Stimulated activated CD4-positive, alpha-beta T cell treated with anti-CD3 and anti-CD28 coated beads, TNF-alpha, amount 100 ng/mL, for 1 hour (primary cell): ENCODE measurements at regions not wholly inside any gene's neighbourhood (a gene's known extent, or its start where the extent isn't known, plus 50 kb on each side); places are given as distances from the start of the nearest gene placed in this dataset.

ENCODE experiments used
- DNase-seq, 3 donors: peaks; one replicate each; pipeline ENCODE4 v3.0.0-alpha.2; 2020; ENCODE audit warnings: low read depth in 3 of 3, low spot score in 1 of 3

DNA sequence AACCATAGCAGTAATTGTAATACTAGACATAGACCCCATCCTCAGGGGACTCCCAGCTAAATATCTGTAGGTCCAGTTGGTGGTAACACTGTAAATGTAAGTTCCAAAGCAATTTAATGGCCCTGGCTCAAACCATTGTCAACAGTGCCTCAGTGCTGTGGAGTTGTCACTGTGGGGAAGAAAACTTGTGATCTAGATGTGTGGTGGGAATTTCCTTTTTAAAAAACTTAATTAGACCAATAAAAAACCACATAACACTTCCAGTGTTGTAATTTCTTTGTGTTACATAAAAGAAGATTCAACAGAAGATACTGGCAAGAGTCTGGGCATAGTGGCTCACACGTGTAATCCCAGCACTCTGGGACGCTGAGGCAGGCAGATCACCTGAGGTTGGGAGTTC, 138.6 kb upstream of the UMPS start:
- DNase-seq = no peak

DNA sequence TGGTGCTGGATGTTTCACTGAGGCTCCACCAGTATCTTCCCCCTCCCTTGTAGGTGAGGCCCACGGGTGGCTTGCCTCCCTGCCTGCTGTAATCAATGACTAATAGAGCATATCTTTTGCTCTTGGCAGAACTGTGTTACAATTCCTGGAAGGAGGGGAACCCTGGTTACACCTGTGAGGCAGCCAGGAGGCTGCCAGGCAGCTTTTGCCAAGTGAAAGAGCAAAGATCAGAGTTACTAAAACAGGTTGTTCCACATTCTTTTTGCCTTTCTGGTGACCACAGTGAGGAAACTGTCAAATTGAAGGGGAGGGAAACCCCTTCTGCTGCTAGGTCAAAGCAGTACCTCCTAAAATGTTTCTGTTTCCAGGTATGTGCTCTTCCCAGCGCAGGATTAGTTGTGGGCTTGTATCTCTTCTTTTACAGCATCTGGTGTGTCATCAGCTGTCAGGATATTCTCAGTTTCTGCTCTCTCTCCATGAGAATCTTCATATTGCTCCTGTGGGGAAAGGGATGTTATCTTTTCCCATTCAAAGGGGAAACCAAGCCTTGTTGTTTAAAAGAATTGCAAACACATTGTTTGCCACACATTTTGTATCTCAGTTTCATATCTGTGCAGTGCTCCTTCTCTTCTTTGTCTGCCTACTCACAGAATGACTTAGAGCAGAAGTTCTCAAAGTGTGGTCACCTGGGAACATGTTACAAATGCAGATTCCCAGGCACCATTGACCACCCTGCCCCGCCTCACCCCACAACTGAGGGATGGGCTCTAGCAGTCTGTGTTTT, 137.4 kb upstream of the UMPS start:
- DNase-seq = no peak

DNA sequence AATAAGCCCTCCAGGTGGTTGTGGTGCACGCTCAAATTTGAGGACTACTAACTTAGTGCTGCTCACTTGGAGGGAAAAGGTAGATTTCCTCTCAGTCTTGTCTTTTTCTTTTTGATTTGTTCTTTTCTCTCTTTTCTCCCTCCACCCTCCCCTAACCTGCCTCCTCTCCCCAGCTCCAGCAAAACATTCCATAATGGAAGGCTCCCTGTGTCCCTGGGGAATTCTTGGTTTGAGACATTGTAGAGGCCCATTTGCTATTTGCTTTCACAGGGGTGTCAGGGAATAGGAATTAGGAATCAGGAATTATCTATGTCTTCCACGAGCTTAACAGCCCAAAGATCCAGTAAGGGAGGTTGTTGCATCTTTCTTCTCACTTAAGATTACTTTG, 136.8 kb upstream of the UMPS start:
- DNase-seq = no peak

GRCh38 chr3:124594581-124594980, 135.7 kb upstream of the UMPS start:
- no peak for DNase-seq

GRCh38 chr3:124597273-124597672, 133.0 kb upstream of the UMPS start:
- DNase-seq = no peak

DNA sequence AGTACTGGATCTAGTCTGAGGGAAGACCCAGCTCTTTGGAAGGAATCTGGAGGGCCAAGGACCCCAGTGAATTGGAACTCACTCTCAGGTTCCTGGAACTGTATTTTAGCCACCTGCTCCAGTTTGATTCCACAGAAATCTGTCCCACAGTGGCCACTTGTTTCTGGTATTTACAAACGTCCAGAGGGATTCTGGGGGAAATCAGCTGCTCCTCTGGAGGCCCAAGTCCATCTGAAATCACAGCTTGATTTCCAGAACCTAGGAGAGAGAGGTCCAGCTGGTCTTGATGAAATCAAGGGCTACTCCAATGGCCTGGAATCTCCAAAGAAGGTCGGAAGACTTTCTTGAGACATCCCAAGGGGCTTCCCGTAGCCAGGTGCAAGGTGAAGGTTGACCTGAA, 132.3 kb upstream of the UMPS start:
- no peak for DNase-seq

DNA sequence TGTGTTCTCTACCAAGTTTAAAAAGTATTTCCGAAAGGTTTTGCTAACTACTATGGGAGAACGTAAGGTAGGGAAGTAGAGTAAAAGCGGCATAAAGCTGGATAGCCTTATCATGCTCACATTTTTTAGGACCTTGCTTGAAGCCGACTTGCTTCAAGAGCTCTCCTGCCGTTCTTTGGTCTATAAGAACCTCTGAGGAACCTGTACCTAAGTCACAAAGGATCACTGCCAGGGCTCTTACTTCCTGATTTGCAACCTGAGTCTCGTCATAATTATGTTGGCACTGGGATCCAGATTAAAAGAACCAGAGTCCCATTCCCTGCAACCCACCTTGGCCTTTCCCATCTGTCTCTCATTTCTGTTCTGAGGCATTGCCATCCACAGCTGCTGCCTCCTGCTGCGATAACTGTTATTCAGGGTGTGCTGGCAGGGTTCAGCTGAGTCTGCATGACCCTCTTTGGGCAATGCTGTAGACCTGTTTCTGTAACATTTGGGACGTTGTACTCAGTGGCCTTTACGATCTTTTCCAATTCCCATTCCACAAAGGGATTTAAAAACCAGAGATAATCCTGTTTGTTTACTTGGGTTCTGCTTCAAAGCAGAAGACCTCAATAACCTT, 131.0 kb upstream of the UMPS start:
- no peak for DNase-seq

- DNase-seq = no peak
Measured at GRCh38 chr3:124599779-124600693, 130.2 kb upstream of the UMPS start.

DNA sequence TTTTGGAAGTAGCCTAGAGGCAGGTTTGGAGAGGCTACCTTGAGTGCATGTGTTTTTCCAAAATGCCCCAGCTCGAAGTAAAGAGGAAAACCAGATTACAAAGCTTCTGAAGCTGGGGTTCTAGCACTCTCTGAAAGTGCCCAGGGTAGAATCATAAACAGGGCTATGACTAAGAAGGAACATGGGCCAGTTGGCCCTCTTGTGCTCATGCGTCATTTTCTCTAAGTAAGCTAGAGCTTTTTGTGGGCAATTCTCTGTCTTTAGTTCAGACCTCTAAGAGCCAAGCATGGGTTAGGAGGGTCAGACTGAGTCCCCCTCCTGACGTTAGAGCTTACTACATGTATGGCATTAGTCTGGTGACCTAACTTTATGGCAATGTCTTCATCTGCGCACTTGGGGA, 129.5 kb upstream of the UMPS start:
- DNase-seq = no peak

DNA sequence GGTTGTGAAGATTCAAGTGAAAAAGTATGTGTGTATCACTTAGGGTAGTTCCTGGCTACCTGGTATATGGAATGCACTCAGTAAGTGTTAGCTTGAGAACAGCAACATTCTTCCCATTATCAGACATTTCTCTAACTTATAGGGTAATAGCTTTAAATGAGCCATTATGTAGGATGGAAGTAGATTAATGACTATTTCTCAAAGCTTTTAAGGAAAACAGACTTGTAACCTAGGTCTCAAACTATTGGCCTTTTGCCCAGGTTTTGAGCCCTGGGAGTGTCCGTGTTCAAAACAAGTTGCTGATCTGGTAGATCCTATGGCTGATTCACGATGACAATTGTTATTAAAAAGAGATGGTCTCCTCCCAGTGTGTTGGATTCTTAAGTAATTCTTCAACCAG, 129.1 kb upstream of the UMPS start:
- DNase-seq = no peak

GRCh38 chr3:124602980-124603627, 127.1 kb upstream of the UMPS start:
- DNase-seq = no peak

DNA sequence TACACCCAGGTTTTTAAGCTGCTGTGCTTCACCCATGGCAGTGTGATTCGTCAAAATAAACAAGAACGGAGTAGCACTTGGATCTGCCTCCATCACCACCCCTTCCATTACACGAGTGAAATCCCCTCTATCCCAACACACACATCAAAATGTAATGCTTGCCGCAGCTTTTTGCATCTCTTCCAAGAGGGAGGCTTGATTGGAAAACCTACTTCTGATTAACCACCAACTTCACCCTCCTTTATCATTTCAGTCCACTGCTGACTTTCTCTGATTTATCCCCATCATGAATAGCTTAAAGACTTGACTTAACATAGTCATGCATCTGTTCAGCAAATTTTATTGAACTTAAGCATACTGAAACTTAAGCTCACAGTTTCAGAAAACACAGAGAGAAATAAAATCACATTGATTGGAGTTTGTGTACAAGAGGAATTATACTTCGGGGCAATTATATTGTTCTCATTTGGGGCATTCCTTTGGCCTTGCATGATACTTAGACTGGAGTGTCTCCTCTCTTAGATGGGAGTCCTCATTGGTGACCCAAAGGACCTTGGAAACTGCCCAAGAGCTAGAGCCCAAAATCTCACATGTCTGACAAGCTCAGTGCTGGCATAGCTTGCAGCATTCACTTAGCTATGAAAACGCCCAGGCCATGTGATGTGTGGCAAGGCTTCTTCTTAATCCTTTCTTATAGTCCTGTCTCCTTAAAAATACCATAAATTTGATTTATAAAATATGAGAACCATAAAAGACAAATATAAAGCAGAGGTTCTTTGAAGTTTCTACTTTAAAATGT, 124.3 kb upstream of the UMPS start:
- DNase-seq = no peak

- no peak for DNase-seq
Measured at GRCh38 chr3:124607163-124607562, 123.1 kb upstream of the UMPS start.

DNA sequence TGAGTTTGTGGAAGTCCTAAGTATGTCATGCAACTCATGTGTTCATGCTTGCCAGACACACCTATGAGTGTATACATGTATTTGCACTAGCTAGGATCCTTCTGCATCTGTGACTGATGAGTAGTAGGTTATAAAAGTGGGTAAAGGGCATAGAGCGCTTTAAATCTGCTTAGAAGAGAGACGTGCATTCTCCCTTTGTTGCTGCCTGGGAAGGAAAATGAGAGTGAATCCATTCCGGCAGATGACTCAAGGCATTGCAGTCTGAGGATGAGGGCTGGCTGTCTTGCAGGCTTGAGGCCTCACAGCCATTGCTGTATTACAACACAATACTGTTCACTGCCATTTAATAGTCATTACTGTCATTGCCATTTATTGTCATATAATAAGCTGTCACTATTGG, 120.8 kb upstream of the UMPS start:
- DNase-seq = no peak

DNA sequence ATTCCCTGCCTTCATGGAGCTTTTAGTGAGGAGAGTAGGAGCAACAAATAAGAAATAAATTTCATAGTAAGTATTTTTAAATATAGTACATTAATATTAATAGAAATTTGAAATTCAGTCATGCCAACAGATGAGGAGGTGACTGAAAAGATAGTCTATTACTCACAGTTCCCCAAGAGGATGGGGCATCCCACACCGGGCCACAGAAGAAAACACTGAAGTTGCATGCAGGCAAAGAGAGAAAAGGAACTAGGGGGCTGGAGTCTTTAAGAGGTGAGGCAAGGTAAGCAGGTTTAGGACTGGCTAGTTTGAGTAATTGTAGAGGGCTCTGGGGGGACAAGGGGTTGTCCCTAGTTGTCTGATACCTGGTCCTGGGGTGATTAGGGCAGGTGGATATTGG, 120.1 kb upstream of the UMPS start:
- no peak for DNase-seq

- no peak for DNase-seq
Measured at GRCh38 chr3:124611520-124611919, 118.7 kb upstream of the UMPS start.

DNA sequence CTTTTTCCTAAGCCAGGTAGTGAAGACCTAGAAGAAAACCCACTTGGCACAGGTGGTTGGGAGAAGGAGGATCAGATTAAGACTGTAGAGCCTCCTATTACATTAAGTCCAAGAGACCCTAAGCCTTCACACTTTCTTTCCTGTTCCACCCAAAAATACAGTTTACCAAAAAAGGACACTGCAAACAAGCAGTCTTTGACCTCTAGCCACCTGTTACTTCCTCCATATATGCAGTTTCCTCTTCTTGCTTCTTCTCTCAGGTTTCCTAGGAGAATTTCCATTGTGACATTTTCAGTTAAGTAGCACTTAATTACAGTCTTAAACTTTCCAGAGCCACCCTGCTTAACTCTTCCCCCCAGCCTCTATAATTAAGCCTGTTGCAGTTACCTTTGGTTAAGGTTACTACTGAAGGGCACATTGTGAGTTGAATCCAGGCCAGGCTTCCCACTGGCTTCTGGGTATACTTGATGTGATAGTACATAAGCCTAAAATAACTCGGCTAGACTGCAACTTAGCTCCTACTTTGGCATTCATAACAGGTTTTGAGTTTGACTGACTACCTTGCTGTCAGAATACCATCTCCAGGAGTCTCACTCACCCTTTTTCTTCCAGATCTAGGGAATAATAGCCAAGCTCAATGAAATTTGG, 114.2 kb upstream of the UMPS start:
- DNase-seq = no peak

- no peak for DNase-seq
Measured at GRCh38 chr3:124617177-124617576, 113.1 kb upstream of the UMPS start.

GRCh38 chr3:124619887-124620599, 110.2 kb upstream of the UMPS start:
- no peak for DNase-seq
